ENCODE measurements at regions not wholly inside any gene's neighbourhood (a gene's known extent, or its start where the extent isn't known, plus 50 kb on each side); places are given as distances from the start of the nearest gene placed in this dataset.
"Not testable (repeated sequence)": the region's sequence is repeated elsewhere in the genome, so short reads cannot be mapped to it uniquely, and the experiment has no call there.

- DNase-seq (ENCODE audit: low read depth in 2 of 2): no peak
Observed at GRCh38 chr3:165919284-165919683, 82.1 kb upstream of the BCHE start.

- DNase-seq (ENCODE audit: low read depth in 2 of 2): no peak
Observed at GRCh38 chr3:165918657-165918979, 81.4 kb upstream of the BCHE start.

- DNase-seq (ENCODE audit: low read depth in 2 of 2): not testable (repeated sequence)
Observed at GRCh38 chr3:165917938-165918656, 80.9 kb upstream of the BCHE start.

- DNase-seq (ENCODE audit: low read depth in 2 of 2): not testable (repeated sequence)
Observed at GRCh38 chr3:165915104-165915503, 77.9 kb upstream of the BCHE start.

GRCh38 chr3:165903885-165904630 is 66.8 kb upstream of the BCHE start:
- DNase-seq (ENCODE audit: low read depth in 2 of 2): no peak

GRCh38 chr3:165899066-165899465 is 61.8 kb upstream of the BCHE start:
- DNase-seq (ENCODE audit: low read depth in 2 of 2): no peak

GRCh38 chr3:165897137-165897536 is 59.9 kb upstream of the BCHE start:
- DNase-seq (ENCODE audit: low read depth in 2 of 2): no peak

GRCh38 chr3:165895919-165896318 is 58.7 kb upstream of the BCHE start:
- DNase-seq (ENCODE audit: low read depth in 2 of 2): peak; percentile 2 to 6

GRCh38 chr3:165892565-165892964 is 55.3 kb upstream of the BCHE start:
- no peak for DNase-seq (ENCODE audit: low read depth in 2 of 2)
